ENCODE measurements at regions not wholly inside any gene's neighbourhood (a gene's known extent, or its start where the extent isn't known, plus 50 kb on each side); places are given as distances from the start of the nearest gene placed in this dataset.

DNA sequence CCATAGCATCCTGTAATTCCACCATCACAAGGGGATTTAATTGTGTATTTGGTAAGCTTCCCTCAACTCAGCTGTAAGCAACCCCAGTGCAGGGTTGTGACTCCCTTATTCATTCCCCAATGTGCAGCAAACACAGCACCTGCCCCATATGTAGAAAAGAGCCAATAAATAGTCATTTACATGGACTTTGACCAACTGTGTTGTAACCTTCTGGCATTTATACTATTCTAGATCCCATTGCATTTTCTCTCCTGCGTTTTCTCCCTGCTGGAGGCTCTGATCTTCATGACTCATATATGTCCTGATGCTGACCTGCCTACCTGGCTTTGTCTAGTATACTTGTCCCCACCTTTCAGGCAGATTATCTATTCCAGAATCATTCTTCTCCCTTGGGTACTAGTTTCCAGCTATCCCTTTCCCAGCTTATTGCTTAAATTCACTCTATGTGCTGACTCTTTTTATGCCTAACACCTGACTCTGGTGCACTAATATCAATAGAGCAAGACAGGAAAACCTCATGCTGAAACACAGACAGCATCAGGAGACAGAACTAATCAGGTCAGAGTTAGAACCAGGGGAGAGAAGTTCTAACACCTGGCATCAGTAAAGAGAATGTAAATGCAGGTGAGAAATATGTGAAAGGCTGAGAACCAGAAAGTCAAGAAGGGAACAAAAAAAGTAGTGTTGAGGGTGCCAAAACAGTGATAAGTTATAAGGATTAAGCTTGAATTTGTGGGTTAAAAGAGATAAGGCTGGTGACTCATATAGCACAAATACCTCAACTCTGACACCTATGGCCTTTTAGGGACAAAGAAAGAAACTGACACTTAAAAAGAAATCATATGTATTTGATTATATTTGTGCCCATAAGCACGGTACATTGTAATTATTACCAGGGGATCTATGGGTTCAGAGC, 402.7 kb downstream of the IPMK start:
- peaks cover 0 to 5% (median 1%) of the 10 kb centered on the region in 9 donors for H3K9me3 Mint-ChIP-seq
- DNase-seq (no peak), ATAC-seq (no peak)
- no peaks in the 10 kb centered on the region for H3K4me1 Mint-ChIP-seq
- no peaks in the 10 kb centered on the region for H3K36me3 Mint-ChIP-seq
- no peak overlapping the region for H3K27ac Mint-ChIP-seq
- no peak overlapping the region for H3K4me3 Mint-ChIP-seq
- POLR2A ChIA-PET: no interaction called here
- H3K27me3 Mint-ChIP-seq: peaks cover 0 to 4% (median 0%) of the 10 kb centered on the region in 5 donors

DNA sequence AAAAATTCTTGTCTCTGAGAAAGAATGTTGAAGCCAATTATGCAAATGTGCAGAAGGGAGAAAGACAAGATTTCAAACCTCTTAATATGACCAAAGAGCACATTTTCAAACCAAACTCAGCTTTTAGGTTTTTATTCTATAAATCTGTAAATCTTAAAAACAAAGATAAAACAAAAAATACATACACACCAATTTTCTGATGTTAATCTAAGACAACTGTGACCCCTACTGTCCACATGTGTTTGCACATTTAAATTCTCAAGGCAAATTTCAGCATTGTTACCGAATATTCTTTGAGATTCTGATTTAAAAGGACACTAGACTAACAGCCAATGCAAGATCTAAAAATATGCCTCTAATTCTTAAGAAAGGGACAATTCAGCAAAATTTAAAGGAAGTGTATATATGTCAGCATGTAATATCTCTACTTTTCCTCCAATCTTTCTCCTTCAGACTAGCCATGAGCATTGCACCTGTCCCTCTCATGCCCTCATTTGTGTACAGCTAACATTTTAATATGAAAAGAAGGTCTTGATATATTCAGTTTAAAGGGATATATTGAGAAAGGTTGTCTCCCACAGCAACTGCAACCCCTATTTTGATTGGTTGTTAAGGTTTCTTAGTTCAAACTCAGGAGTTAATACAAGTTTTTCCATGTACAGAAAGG, 417.9 kb downstream of the IPMK start:
- Mint-ChIP-seq H3K27me3 (peaks cover 0 to 2% (median 0%) of the 10 kb centered on the region in 5 donors), H3K9me3 (peaks cover 0 to 3% (median 0%) of the 10 kb centered on the region in 9 donors), H3K27ac (no peak overlapping the region), H3K4me3 (no peak overlapping the region), H3K36me3 (no peaks in the 10 kb centered on the region), H3K4me1 (no peaks in the 10 kb centered on the region)
- no peak for ATAC-seq
- DNase-seq: no peak
- POLR2A ChIA-PET: no interaction called here

DNA sequence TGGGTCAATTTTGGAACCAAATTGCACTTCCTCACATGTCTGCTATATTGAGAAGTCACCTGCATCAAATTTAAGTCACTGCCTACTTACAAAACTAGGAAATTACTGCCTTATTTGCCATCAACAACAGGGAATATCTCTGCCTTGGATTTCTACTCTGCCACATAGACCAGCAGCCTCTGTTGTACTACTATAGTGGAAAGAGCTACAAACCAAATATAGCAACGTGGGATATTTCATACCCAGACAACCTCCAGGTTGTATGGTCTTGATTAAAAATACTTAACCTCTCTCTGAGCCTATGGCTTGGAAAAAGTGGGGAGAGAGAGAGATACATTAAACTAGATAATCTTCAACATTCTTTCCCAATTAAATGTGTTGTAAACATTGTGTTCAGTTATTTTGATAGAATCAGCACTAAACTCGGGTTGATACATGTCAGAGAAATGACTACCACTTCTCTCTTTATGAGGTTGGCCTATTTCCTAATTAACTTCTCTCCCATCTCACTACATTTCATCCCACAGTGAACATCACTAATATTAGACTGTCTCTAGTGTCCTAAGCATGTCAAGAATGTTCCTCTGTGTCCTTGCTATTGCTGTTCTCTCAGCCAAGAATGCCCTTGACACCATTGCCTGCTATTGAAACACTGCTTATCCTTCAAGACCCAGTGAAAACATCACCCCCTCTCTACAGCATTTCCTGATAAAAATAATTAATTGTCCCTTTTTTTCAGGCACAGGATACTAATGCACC, 421.2 kb downstream of the IPMK start:
- no peak overlapping the region for H3K27ac Mint-ChIP-seq
- no peaks in the 10 kb centered on the region for H3K27me3 Mint-ChIP-seq
- DNase-seq: no peak

DNA sequence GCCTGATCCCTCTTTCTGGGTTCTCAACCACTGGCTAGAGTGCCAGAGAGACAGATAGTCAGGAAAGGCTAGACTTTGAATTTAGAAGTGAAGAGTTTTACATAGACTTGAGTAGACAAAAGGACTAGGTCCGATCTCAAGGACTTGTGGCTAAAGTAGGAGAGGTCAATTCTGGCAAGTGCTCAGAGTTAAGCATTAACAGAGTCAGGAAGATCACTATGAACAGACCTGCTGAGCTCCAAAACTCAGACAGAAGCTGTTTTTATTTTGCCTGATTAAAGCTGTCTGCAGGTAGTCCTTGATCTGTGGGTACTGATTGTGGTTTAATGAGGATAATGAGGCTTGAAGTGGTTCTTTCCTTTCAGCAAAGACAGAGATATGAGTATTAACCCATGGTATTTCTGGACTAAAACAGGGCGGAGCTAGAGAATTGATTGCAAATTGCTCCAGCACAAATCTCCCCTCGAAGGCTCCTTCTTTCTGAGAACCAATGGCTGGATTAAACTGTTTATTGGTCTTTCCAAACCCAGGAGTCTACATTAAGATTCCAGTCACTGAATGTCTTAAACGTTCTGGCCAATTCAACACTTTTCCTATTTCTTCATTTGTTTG, 423.2 kb downstream of the IPMK start:
- no peak overlapping the region for H3K4me3 Mint-ChIP-seq
- POLR2A ChIA-PET: no interaction called here
- H3K9me3 Mint-ChIP-seq: peaks cover 0 to 16% (median 9%) of the 10 kb centered on the region in 9 donors
- no peaks in the 10 kb centered on the region for H3K36me3 Mint-ChIP-seq
- no peak overlapping the region for H3K27ac Mint-ChIP-seq
- H3K4me1 Mint-ChIP-seq: no peaks in the 10 kb centered on the region
- no peak for ATAC-seq
- H3K27me3 Mint-ChIP-seq: no peaks in the 10 kb centered on the region
- no peak for DNase-seq

More for the DNA sequence above, 421.2 kb downstream of the IPMK start:
- peaks cover 0 to 3% (median 0%) of the 10 kb centered on the region in 9 donors for H3K9me3 Mint-ChIP-seq
- POLR2A ChIA-PET: no interaction called here
- H3K4me3 Mint-ChIP-seq: no peak overlapping the region
- H3K36me3 Mint-ChIP-seq: no peaks in the 10 kb centered on the region
- no peaks in the 10 kb centered on the region for H3K4me1 Mint-ChIP-seq
- no peak for ATAC-seq

DNA sequence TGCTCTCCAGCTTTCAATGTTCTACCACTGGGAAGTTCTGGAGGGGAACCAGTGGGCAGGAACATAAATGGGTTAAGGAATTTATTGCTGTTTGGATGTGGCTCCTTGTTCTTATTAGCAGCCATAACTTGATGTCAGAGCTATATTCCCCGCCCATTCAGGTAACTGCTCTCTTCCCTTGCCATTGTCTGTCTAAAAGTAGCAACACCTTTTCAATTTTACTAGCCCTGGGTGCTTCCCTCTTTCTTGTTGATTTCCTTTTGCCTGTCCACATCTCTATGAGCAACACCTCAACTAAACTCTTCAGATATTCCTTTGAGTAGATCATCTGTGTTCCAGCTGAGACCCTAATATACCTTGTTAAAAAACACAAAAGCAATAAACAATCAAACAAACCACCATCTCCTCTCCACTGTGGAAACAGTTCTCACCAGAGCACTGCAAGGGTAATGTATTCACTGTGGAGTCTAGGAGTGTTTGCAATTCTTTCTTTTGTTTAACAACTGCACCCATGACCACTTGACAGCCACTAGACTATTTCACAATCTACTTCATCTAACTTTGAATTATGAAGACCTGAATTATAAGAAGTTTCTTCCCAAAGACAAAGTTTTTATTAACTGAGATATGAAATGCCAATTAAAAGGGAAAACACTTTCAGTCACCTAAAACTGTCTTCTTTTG, 436.7 kb downstream of the IPMK start:
- Mint-ChIP-seq H3K4me1 (no peaks in the 10 kb centered on the region), H3K27ac (no peak overlapping the region), H3K36me3 (no peaks in the 10 kb centered on the region), H3K27me3 (peaks cover 0 to 4% (median 0%) of the 10 kb centered on the region in 5 donors), H3K4me3 (no peak overlapping the region), H3K9me3 (peaks cover 0 to 4% (median 0%) of the 10 kb centered on the region in 9 donors)
- POLR2A ChIA-PET: no interaction called here
- DNase-seq (no peak), ATAC-seq (no peak)

DNA sequence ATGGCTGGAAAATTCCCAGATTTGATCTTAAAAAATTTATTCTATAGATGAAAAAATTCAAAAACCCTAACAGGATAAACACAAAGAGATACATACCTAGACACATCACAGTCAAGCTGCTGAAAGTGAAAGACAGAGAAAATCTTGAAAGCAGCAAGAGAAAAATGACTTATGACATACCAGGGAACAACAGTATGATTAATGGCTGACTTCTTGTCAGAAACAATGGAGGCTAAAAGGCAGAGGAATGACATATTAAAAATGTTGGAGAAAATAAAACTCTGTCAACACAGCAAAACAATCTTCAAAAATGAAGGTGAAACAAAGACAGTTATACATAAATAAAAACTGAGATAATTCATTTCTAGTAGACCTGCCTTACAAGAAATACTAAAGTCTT, 442.7 kb downstream of the IPMK start:
- Mint-ChIP-seq H3K9me3 (peaks cover 0 to 8% (median 0%) of the 10 kb centered on the region in 9 donors), H3K36me3 (no peaks in the 10 kb centered on the region), H3K27ac (no peak overlapping the region), H3K27me3 (no peaks in the 10 kb centered on the region), H3K4me3 (no peak overlapping the region), H3K4me1 (no peaks in the 10 kb centered on the region)
- ATAC-seq: no peak
- POLR2A ChIA-PET: no interaction called here
- DNase-seq: no peak

DNA sequence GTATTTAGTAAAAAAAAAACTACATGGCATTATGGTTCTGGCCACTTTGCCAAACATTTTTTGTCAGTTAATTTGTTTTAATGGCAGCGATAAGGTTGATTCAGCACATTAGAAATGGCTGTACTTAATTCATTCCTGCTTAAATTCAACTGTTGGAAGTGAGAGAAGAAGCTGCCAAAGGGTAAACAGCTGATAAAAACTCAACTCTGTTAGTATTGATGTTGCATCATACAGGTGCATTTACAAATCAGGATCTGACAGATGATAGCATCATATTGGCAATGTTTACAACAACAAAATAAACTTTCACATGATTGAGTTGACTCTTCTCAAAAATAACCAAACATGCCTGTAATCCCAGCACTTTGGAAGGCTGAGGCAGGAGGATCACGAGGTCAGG, 444.3 kb downstream of the IPMK start:
- Mint-ChIP-seq H3K9me3 (peaks cover 0 to 8% (median 0%) of the 10 kb centered on the region in 9 donors), H3K36me3 (no peaks in the 10 kb centered on the region), H3K4me1 (no peaks in the 10 kb centered on the region), H3K27me3 (no peaks in the 10 kb centered on the region), H3K27ac (no peak overlapping the region), H3K4me3 (no peak overlapping the region)
- ATAC-seq (no peak), DNase-seq (no peak)
- POLR2A ChIA-PET: no interaction called here

DNA sequence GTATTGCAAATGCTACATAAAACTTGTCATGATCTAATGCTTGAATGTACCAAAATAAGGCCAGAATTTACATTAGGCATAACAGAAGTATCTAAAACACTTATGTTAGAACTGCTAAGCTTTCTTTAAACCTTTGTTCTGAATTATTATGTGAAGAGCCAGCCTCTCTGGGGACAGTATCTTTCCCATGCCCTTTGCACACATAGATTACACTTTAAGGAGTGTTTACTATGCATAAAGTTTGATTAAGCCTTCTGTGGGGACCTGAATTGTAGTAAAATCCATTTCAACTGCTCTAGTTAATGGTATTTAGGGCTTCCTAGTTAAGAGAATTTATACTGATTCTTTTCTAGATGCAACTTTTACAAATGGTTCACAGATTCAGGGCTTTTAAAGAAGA, 444.7 kb downstream of the IPMK start:
- no peaks in the 10 kb centered on the region for H3K36me3 Mint-ChIP-seq
- ATAC-seq (no peak), DNase-seq (no peak)
- no peaks in the 10 kb centered on the region for H3K4me1 Mint-ChIP-seq
- POLR2A ChIA-PET: no interaction called here
- no peak overlapping the region for H3K27ac Mint-ChIP-seq
- no peaks in the 10 kb centered on the region for H3K27me3 Mint-ChIP-seq
- H3K4me3 Mint-ChIP-seq: no peak overlapping the region
- H3K9me3 Mint-ChIP-seq: peaks cover 0 to 8% (median 0%) of the 10 kb centered on the region in 9 donors

DNA sequence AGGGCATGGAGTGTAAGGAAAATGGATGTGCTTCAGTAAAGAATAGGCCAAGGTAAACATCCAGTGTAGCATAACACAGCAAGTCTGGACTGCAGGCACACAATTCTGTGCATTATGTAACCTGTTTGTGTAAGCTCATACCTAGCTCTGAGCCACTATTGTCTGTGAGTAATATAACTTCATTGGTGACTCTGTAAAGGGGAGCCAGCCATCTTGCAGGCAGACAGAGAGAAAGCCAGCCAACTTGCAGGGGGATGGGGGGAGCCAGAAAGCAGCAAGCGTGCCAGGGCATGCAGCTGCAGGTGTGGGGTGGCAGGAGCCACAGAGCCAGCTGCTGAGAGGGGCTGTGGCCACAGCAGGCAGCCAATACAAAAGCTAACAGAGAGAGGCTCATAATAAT, 449.2 kb downstream of the IPMK start:
- Mint-ChIP-seq H3K27me3 (no peaks in the 10 kb centered on the region), H3K27ac (no peak overlapping the region), H3K36me3 (no peaks in the 10 kb centered on the region), H3K4me1 (no peaks in the 10 kb centered on the region), H3K9me3 (peaks cover 0 to 4% (median 0%) of the 10 kb centered on the region in 9 donors), H3K4me3 (no peak overlapping the region)
- ATAC-seq (no peak), DNase-seq (no peak)
- POLR2A ChIA-PET: no interaction called here

DNA sequence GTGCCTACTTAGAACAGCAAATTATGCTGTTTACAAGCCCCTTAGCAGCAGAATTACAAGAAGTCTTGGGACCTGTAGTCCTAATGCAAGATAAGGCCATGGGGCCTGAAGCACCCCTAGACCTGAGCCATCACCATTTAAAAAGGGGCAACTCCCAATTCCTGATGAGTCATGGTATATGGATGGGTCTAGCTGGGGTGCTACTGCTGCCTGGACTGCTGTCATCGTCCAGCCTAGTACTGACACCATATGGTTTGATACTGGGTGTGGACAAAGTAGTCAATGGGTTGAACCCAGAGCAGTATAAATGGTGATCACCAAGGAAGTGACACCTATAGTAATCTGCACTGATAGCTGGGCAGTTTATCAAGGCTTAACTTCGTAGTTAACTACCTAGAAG, 450.0 kb downstream of the IPMK start:
- no peaks in the 10 kb centered on the region for H3K36me3 Mint-ChIP-seq
- no peaks in the 10 kb centered on the region for H3K27me3 Mint-ChIP-seq
- peaks cover 0 to 4% (median 0%) of the 10 kb centered on the region in 9 donors for H3K9me3 Mint-ChIP-seq
- ATAC-seq: no peak
- POLR2A ChIA-PET: no interaction called here
- H3K4me1 Mint-ChIP-seq: no peaks in the 10 kb centered on the region
- no peak overlapping the region for H3K4me3 Mint-ChIP-seq
- DNase-seq: no peak
- no peak overlapping the region for H3K27ac Mint-ChIP-seq

DNA sequence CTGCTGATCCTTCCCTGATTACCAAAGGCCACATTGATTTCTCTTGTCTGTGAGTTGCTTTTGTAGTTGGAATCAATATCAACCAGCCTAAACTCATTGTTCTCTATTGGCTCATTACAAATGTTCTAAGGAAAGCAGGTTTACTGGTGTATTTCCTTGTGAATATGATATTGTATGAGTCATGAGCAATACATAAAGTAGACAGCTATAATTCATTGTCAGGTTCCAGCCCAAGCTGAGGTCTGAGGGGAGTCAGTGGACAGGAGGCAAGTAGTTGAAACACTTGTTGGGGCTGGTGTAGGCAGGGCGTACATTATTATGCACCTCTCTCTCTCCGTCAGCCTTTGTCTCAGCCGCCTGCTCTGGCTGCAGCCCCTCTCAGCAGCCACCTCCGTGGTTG, 451.7 kb downstream of the IPMK start:
- no peak for ATAC-seq
- H3K36me3 Mint-ChIP-seq: no peaks in the 10 kb centered on the region
- POLR2A ChIA-PET: no interaction called here
- no peak for DNase-seq
- no peak overlapping the region for H3K4me3 Mint-ChIP-seq
- no peaks in the 10 kb centered on the region for H3K4me1 Mint-ChIP-seq
- peaks cover 0 to 4% (median 0%) of the 10 kb centered on the region in 9 donors for H3K9me3 Mint-ChIP-seq
- H3K27ac Mint-ChIP-seq: no peak overlapping the region
- H3K27me3 Mint-ChIP-seq: no peaks in the 10 kb centered on the region

DNA sequence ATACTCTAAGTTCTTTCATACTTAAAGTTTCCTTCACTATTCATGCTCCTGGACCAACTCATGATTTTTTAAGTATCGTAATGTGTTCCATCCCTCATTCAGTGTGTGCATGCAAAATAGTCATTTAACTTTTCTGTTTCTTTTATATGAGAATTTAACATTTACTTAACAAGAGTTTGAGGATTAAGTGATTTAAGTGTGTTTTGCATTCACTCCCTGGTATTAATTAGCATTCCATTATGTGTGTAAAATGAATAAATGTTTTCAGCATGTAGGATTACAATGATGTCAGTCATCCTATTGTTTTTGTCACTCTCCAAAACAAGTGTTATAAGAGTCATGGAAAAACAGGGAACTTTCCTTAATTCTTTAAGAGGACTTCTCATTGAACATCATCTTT, 457.7 kb downstream of the IPMK start:
- H3K27ac Mint-ChIP-seq: no peak overlapping the region
- no peaks in the 10 kb centered on the region for H3K27me3 Mint-ChIP-seq
- H3K9me3 Mint-ChIP-seq: peaks cover 0 to 9% (median 0%) of the 10 kb centered on the region in 9 donors
- no peaks in the 10 kb centered on the region for H3K4me1 Mint-ChIP-seq
- ATAC-seq (no peak), DNase-seq (no peak)
- POLR2A ChIA-PET: no interaction called here
- H3K4me3 Mint-ChIP-seq: no peak overlapping the region
- no peaks in the 10 kb centered on the region for H3K36me3 Mint-ChIP-seq
